Calu3 (cell line): ENCODE measurements at regions not wholly inside any gene's neighbourhood (a gene's known extent, or its start where the extent isn't known, plus 50 kb on each side); places are given as distances from the start of the nearest gene placed in this dataset.
"Not testable (repeated sequence)": the region's sequence is repeated elsewhere in the genome, so short reads cannot be mapped to it uniquely, and the experiment has no call there.

ENCODE experiments used
- BruUV-seq: library from RNA; stranded (reverse); fragments of 400-500 nt; replicated peaks from 2 replicates; lab custom pipeline; 2021; lab: Mats Ljungman, UMichigan
- CTCF ChIA-PET: fragments of 300-600 bp; sonication (Branson Sonifier 250); formaldehyde crosslinking; loops from one replicate; lab custom pipeline; 2022; ENCODE audit warnings: antibody characterized with exemption; lab: Charles Lee
- DNase-seq: peaks from one replicate; pipeline ENCODE4 v3.0.0; 2022
- H3K27ac Mint-ChIP-seq: one replicate; pipeline ENCODE4 v1.8.0; 2022; ENCODE audit warnings: mixed read lengths; ENCODE audit not compliant: unreplicated experiment
- H3K27me3 Mint-ChIP-seq: one replicate; pipeline ENCODE4 v1.8.0; 2022; ENCODE audit warnings: mixed read lengths; ENCODE audit not compliant: unreplicated experiment
- H3K36me3 Mint-ChIP-seq: one replicate; pipeline ENCODE4 v1.8.0; 2022; ENCODE audit warnings: mild to moderate bottlenecking, moderate library complexity, mixed read lengths; ENCODE audit not compliant: insufficient read depth, unreplicated experiment
- H3K4me1 Mint-ChIP-seq: one replicate; pipeline ENCODE4 v1.8.0; 2022; ENCODE audit warnings: mild to moderate bottlenecking, low read depth, mixed read lengths; ENCODE audit not compliant: unreplicated experiment
- H3K4me3 Mint-ChIP-seq: one replicate; pipeline ENCODE4 v1.8.0; 2022; ENCODE audit warnings: mild to moderate bottlenecking, low read depth, moderate library complexity, mixed read lengths; ENCODE audit not compliant: unreplicated experiment
- H3K9me3 Mint-ChIP-seq: one replicate; pipeline ENCODE4 v1.8.0; 2022; ENCODE audit warnings: low read depth, mixed read lengths; ENCODE audit not compliant: unreplicated experiment
- CTCF ChIP-seq: fragments of 200-600 bp; IDR thresholded peaks from one replicate; pipeline ENCODE4 v1.8.0; 2022; ENCODE audit warnings: antibody characterized with exemption; ENCODE audit not compliant: unreplicated experiment
- intact Hi-C: fragments of 100-400 bp; cut with micrococcal nuclease; formaldehyde crosslinking; loops from one replicate; pipeline ENCODE4 v1.10.0; 2022; ENCODE audit not compliant: unreplicated experiment

GRCh38 chr12:91639327-91639726 is 456.7 kb upstream of the DCN start:
- H3K4me1 Mint-ChIP-seq = no peaks in the 10 kb centered on the region
- no TSS peak for BruUV-seq
- H3K36me3 Mint-ChIP-seq = no peaks in the 10 kb centered on the region
- DNase-seq = no peak
- peaks cover 6% of the 10 kb centered on the region for H3K9me3 Mint-ChIP-seq
- no peak overlapping the region for H3K27ac Mint-ChIP-seq
- intact Hi-C loops = no loop called here
- H3K27me3 Mint-ChIP-seq = no peaks in the 10 kb centered on the region
- no peak for TF ChIP-seq CTCF
- CTCF ChIA-PET = no interaction called here
- H3K4me3 Mint-ChIP-seq = no peak overlapping the region

- no TSS peak for BruUV-seq
- no peak for TF ChIP-seq CTCF
- no peak overlapping the region for H3K27ac Mint-ChIP-seq
- intact Hi-C loops = no loop called here
- DNase-seq = no peak
- no peaks in the 10 kb centered on the region for H3K27me3 Mint-ChIP-seq
- no peaks in the 10 kb centered on the region for H3K36me3 Mint-ChIP-seq
- H3K9me3 Mint-ChIP-seq = peaks cover 6% of the 10 kb centered on the region
- H3K4me1 Mint-ChIP-seq = no peaks in the 10 kb centered on the region
- CTCF ChIA-PET = no interaction called here
- H3K4me3 Mint-ChIP-seq = no peak overlapping the region
These were observed 455.4 kb upstream of the DCN start for GRCh38 chr12:91637789-91638624.

GRCh38 chr12:91636721-91637120 is 454.1 kb upstream of the DCN start:
- Mint-ChIP-seq H3K4me3 (no peak overlapping the region), H3K9me3 (peaks cover 4% of the 10 kb centered on the region), H3K27ac (no peak overlapping the region), H3K4me1 (no peaks in the 10 kb centered on the region), H3K36me3 (no peaks in the 10 kb centered on the region), H3K27me3 (no peaks in the 10 kb centered on the region)
- no TSS peak for BruUV-seq
- CTCF ChIA-PET = no interaction called here
- no peak for DNase-seq
- TF ChIP-seq CTCF = no peak
- intact Hi-C loops = no loop called here

- H3K9me3 Mint-ChIP-seq, intact Hi-C loops, H3K36me3 Mint-ChIP-seq: not testable (repeated sequence)
These were observed 451.7 kb upstream of the DCN start for GRCh38 chr12:91634386-91634713.

GRCh38 chr12:91633734-91634357 is 451.2 kb upstream of the DCN start:
- Mint-ChIP-seq H3K27ac (no peak overlapping the region), H3K4me1 (no peaks in the 10 kb centered on the region), H3K36me3 (no peaks in the 10 kb centered on the region), H3K4me3 (no peak overlapping the region), H3K27me3 (no peaks in the 10 kb centered on the region), H3K9me3 (peaks cover 4% of the 10 kb centered on the region)
- DNase-seq = no peak
- intact Hi-C loops = no loop called here
- CTCF ChIA-PET = interaction anchor here (1.7 kb wide), 1 partner anchor 16 kb away, joined by 4 read pairs; no protein-coding TSS in a partner anchor
- BruUV-seq = no TSS peak
- no peak for TF ChIP-seq CTCF

More at GRCh38 chr12:91634386-91634713, 451.7 kb upstream of the DCN start:
- CTCF ChIA-PET = interaction anchor here (1.7 kb wide), 1 partner anchor 16 kb away, joined by 4 read pairs; no protein-coding TSS in a partner anchor
- H3K27me3 Mint-ChIP-seq, BruUV-seq, H3K4me1 Mint-ChIP-seq, H3K27ac Mint-ChIP-seq, H3K4me3 Mint-ChIP-seq, DNase-seq: not testable (repeated sequence)
